RCC 7860 (cell line): ENCODE measurements at regions not wholly inside any gene's neighbourhood (a gene's known extent, or its start where the extent isn't known, plus 50 kb on each side); places are given as distances from the start of the nearest gene placed in this dataset.

Experiments
- DNase-seq: peaks from one replicate; pipeline ENCODE4 v3.0.0-alpha.2; 2015; ENCODE audit warnings: low spot score
- FAIRE-seq: peaks from 2 replicates; lab custom pipeline; 2012; peaks lifted over from hg19 to GRCh38; lab: Jason Lieb, UNC

DNA sequence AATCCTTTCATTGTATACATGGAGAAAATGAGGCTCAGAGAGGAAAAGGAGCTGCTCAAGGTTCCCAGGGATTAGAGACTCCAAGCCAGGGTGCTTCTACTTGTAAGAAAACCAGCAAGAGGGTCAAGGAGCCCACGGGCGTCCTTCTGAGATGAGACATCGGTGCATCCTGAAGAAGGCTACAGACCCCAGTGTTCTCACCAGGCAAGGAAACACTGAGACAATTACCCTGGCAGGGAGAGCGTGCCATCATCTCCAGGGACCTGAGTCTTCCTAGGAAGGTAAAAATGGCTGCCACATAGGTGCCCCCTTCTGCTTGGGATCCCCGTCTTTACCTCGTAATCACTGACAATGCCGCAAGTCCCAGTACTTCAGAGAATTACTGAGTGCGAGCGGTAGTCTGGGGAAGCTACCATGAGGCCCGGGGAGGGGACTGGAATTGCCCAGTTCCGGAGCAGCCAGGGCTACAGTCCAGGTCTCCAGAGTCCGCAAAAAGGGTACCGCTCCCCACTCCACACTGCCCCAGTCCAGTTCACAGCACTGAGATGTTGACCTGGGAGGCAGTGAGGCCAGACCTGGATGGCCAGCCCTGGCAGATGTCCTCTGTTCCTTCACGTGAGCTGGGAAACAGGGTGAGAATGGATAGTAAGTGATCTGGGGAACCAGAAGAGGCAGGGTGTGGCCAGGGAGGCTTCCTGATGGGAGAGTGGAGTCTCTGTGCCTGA lies 164.7 kb upstream of the SMAD3 start:
- FAIRE-seq (no peak), DNase-seq (no peak)

DNA sequence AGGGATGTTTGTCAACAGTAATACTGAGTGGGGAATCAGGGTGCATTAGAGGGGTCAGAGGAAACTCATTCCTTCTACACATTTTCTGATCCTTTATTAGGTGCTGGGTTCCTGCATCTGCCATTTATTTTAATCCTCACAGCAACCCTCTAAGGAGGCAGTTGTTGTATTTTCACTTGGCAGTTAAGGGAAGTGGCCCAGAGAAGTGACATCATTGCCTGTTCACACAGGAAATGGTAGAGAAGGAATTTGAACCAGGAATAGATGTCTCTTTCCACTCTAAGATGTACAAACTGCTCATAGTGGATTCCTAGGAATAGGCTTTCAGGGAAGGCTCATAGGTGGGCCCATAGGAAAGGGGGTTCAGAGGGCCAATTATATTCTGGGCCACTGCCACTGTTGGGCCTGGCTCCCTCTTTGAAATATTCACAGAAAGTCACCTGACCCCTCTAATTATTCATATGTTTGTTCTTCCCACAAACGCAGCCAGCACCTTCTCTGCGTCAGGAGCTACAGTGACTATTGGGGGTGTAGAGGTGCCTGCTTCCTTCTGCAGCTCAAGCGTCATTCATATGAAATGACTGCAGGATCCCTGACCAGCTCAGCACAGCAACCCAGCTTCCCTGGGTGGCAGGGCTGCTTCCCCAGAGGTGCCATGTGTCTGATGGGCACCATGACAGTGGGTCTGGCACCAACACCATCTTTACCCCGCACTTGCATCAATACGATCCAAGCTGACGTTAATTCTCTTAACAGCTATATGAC lies 163.9 kb upstream of the SMAD3 start:
- FAIRE-seq (no peak), DNase-seq (peak; percentile 47)

DNA sequence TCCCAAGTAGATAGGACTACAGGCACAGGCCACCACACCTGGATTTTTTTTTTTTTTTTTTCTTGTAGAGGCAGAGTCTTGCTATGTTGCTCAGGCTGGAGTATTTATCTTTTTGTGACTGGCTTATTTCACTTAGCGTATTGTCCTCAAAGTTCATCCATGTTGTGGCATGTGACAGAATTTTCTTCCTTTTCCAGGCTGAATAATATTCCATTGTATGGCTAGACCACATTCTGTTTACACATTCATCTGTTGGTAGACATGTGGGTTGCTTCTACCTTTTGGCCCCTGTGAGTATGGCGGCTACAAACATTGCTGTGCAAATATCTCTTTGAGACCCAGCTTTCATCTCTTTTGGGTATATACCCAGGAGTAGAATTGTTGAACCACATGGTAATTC lies 160.2 kb upstream of the SMAD3 start:
- FAIRE-seq (no peak), DNase-seq (no peak)

DNA sequence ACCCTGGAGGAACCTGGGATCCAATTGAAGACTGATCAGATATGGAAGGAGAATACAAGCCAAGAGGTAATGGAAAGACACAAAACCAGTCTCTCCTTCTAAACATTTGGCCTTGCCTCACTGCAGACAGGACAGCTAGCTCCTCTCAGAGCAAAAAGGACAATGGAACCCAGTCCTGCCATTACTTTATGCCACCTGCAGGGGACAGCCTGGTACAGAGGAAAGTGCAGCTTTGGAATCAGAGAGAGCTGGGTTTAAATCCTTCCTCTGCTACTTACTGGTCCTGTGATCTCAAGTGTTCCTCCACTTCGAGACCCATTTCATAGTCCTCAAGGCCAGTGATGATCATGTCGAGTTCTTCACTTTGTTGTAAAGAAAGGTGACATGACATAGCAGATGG lies 159.4 kb upstream of the SMAD3 start:
- no peak for FAIRE-seq

DNA sequence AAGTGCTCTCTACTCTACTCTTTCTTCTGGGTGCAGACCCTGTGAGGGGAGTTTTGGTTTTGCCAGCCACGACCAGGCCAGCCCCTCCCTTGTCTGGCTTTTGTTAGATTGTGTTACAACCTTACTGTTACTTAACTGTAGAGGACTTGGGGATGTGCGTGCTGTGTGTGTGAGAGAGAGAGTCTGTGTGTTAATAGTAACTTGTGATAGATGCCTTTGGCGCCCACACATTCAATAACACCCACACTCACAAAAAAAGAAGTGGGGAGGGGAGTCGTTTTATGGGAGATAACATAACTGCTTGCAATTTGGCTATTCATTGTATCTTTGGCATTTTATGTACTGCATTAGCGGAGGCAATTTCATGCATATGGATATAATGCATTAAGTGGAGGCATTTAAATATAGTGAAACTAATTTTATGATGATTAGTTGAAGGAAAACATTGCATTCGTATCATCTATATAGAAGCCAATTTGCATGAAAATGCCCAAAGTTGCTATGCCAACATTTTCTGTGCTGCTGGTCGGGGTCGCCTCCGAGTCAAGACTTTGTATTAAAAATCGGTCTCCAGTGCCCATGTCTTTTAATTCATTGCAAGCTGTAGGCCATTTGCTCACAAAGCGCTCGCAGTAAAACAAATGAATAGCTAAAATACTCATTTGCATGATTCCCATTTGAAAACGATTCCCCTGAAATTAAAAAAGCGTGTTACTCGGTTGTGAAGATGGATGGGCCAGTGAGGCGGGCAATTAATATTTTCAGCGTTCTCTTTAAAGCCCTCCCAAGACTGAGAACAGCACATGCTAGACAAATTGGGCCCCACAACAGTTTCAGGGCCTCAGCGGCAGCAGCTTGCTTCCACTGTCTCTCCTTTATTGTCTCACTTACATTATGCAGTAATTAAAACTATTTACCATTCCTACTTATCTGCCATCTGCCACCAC lies 158.5 kb upstream of the SMAD3 start:
- FAIRE-seq: no peak

More for the DNA sequence above, 159.4 kb upstream of the SMAD3 start:
- DNase-seq: no peak

DNA sequence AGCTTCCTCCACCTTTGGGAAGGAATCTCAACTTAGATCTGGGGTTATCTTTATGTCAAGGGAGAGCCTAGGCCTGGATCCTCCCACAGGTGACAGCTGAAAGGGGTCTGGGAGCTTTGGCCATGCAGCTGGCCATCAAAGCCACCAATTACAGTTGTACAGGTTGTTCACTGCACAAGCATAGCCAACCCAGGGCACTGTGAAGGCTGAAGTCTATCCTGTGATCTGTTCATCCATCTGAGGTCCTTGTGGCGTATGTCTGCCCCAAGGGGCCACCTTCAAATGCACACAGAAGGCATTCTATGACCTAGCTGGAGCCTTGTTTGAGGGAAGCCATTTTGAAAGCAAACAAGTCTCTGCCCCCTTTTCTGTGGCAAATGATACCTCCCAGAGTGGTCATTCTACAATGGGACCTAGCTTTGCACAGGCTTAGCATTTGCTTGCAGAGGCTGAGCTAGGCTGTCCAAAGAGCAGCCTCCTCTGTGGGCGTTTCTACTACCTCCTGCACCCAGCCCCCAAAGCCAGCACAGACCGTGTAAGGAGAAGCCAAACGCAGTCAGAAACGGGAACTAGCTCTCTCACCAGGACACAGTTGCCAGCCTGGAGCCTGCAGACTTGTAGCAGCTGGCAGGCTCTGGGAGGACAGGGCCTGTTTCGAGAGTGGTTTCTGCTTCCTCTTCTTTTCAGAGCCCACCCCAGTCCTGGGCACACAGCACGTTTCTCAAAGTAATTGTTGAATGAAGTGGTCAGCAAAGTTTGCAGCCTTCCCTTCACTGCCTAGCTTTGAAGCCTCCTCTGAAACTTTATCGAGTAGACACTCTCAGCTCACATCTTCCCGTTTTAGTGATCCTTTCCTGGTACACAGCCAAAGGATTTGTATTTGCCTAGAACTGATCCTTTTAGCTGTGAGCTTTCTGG lies 157.3 kb upstream of the SMAD3 start:
- FAIRE-seq: no peak
- DNase-seq: no peak

More for the DNA sequence above, 158.5 kb upstream of the SMAD3 start:
- DNase-seq: no peak

DNA sequence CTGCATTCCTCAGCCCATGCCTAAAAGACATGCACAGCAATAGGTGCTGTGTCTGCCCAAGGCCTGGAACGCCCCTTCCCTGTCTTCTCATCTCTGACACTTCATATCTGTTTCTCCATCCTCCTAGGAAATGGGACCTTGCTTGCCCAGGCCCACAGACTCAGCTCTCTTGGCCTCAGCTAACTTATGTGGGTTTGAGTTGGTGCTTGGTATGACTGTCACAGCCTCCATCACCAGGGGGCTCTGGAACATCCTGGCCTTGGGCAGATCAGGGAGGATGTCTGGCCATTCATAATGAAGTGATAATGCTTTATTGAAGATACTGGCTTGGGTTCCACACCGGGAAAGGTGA lies 156.7 kb upstream of the SMAD3 start:
- FAIRE-seq (no peak), DNase-seq (no peak)

DNA sequence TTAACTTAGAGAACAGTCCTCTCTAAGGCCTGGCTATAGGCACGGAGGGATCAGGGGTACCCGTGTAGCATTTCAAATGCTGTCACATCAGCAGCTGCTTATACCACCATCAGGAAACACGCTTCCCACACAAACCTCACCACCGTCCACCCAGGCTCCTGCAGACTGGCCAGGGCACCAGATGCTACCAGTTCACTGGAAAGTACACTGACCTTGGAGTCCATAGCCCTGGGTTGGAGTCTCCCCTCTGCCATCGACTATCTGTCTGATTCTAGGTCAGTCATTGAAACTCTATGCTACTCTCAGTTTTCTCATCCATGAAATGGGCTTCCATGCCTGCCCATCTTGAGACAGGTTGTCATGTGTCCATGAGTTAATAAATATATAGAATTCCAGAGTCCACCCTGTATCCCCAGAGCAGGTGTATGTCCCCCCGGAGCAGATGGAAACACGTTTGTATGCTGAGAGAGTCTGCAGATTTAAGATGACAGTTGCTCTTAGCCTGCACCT lies 156.0 kb upstream of the SMAD3 start:
- FAIRE-seq (no peak), DNase-seq (no peak)

DNA sequence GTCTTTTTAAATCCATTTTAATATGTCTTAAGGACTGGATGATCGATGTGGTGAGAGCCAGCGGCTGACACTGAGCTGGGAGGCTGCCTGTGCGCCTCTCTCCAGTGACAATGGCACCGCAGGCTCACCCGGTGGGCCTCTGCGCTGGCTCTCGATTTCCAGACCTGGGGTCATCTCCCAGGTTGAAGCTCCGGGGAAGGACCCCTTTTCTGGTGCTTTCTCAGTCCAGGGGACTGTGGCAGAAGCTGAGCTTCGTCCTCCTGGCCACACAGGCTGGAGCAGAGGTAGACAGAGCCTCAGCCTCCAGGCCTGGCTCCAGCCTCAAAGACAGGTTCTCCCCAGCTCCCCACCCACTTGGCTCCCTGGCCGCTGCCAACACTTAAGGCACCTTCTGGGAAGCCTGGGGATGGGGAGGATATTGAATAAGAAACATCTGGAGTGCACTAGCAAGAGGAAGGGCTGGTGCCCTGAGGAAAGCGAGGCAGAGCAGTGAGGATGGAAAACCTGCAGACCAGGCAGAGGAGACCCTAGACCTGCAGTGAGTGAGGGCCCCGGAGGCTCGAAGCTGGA lies 154.2 kb upstream of the SMAD3 start:
- FAIRE-seq (no peak), DNase-seq (no peak)

DNA sequence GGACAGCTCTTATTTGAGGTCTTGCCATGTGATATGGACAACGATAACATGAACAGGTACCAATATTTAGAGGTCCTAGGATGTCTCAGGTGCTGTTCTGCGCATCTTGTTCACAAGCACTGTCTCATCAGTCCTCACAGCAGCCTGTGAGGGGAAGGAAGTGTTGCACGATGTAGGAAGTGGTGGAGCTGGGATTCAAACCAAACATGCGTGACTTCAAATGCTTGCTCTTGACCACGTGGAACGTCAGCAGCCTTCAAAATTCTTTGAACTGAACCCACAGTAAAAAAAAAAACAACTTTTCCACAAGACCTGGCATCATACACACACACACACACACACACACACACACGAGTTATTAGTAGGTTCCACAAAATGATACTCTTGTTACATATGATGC lies 153.4 kb upstream of the SMAD3 start:
- DNase-seq: no peak
- FAIRE-seq: no peak

DNA sequence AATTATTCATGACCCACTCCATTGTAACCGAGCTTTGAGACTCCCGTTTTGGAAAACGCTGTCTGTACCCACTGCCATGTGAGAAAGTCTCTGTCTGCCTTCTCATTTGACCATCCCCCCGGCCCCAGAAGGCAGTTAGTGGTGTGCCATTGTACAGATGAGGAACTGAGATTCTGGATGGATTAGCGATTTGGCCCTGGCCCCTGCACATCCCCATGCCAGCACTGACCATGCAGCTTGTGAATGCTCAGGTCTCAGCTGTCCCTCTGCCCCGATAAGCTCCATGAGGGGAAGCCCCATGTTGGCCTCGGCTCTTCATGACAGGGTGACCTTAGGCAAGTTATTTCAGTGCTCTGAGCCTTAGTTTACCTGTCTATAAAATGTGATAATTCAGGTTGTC lies 153.0 kb upstream of the SMAD3 start:
- DNase-seq (no peak), FAIRE-seq (no peak)

DNA sequence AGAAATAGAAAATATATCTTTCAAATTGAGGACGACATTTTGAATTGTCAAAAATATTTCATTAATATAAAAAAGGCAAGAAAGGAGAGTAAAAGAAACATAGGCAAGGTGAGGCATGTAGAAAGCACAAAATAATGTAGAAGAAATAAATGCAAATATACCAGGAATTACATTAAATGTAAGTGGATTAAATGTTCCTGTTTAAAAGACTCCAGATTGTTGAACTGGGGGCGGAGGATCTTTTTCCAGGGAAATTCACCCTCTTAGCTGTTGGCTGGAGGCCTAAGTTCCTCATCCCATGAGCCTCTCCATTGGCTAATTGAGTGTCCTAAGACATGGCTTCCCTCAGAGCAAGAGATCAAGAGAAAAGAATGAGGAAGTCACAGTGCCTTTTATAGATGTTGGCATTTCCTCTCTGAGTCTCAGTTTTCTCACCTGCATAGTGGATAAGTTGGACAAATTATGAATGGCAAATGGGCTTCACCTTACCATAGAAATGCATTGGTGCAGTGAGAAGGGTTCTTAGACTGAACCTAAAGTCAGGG lies 147.4 kb upstream of the SMAD3 start:
- FAIRE-seq (no peak), DNase-seq (no peak)

DNA sequence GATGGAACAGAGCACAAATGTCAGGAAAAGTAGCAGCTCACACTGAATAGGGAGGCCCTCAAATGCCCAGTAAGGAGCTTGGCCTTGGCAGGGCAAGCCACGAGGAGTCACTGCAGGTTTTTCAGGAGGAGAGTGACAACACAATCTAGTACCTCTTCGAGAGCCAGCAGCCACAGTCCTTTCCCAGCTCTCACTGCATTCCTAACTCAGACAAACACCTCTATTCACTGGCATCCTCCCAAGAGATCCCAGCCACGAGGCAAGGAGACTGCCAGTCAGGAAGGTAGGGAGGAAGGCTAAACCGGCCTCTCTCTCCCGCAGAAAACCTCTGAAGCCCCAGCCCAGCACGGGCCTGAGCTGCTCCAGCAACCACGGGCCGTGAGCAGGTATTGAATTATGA lies 146.0 kb upstream of the SMAD3 start:
- no peak for DNase-seq
- FAIRE-seq: no peak

DNA sequence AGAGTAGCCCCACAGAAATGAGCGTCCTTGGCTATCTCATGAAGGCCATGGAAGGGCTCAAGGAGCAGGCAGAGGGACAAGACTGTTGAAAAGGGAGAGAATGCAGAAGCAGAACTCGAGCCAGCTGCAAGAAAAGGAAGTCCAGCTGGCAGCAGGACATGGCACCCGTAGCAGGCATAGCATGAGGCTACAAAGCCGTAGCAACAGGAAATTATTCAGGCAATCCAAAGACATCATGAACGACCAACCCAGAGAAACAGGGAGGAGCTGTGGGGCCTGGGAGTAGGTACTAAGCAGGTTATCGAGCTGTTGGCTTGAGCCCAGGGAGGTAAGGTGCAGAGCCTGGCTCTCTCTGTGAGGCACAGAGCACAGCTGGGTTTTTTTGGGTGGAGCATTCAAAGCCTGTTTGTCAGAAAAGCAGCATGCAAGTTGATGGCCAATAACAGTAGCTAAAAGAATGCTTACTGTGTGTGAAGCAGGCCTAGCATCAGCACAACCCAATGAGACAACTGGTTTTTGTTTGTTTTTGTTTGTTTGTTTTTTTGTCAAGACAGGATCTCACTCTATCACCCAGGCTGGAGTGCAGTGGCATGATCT lies 144.0 kb upstream of the SMAD3 start:
- no peak for DNase-seq
- no peak for FAIRE-seq

DNA sequence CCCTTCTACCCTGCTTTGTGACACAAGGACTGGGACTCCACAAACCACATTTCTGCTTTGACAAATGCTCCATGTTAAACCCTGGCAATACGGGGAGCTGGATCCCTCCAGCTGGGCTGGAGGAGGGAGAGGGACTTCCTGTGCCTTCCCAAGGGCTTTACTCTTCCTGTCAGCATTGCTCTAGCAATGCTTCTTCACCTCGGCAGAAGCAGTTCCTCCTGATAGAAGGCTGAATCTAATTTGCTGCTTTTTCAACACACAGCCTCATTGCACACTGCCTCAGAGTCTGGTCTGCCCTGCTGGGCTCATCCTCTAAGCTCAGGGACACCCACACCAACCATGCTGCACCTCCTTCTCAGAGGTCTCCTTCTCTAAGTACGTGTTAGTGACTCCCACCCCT lies 142.8 kb upstream of the SMAD3 start:
- DNase-seq: no peak
- no peak for FAIRE-seq

DNA sequence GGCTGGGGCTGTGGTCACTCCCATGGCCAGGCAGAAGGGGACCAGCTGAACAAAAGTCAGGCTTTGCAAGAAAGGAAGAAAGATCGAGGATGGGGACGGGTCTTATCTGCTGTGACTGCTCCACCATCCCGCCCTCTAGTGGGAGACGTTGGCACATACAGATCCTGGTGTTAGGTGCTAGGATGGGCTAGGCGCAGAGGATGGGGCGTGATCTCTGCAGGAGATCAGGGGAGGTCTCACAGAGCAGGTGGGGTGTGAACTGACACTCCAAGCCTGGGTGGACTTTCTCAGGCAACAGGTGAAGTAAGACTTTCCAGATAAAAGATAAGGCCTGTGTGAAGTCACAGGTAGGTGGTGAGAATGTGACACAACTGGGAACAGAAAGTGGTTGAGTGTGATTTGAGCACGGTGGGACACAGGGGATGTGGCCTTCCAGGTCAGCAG lies 141.9 kb upstream of the SMAD3 start:
- no peak for FAIRE-seq
- peak; percentile 15 for DNase-seq

DNA sequence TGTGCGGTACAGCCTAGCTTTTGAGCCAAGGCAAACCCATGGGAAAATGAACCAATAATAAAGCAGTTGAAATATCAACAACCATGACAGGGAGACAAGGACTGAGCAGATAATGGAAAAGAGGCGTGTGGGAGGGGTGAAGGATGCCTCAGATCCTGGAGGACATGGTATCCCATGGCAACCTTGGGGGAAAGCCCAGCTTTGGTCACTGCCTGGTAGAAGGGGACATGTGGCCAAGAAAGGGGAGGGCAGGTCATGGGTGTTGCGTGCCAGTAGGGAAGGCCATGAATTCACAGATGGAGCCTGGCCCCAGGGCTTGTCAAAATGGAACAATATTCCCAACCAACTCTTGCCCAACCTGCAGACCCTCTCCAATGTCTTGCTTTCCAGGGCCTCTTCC lies 140.5 kb upstream of the SMAD3 start:
- FAIRE-seq (no peak), DNase-seq (no peak)

DNA sequence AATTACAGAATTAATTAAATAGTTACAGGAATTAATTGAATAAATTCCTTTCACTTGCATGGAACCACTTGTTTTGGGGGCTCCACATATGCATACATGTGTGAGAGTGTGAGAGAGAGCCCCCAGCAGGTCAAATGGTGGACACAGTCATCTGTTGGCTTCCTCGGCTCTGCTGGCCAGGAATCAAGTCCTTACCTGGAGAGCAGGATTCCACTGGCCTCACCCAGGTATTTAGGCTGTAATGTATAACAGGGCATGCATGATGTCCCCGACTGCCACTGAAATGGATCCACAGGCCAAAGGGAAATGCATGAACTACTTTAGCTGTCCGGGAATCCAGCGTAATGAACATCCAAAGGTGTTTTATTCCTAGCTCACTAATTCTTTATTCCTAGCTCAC lies 139.7 kb upstream of the SMAD3 start:
- no peak for FAIRE-seq
- DNase-seq: no peak
